Astrocyte (in vitro differentiated cells and primary cell): ENCODE measurements at regions not wholly inside any gene's neighbourhood (a gene's known extent, or its start where the extent isn't known, plus 50 kb on each side); places are given as distances from the start of the nearest gene placed in this dataset.

Experiments
- DNase-seq: peaks from one replicate; pipeline ENCODE4 v3.0.0-alpha.2; 2010; ENCODE audit warnings: low read depth
- FAIRE-seq: peaks from 2 replicates; lab custom pipeline; 2011; peaks lifted over from hg19 to GRCh38; lab: Jason Lieb, UNC
- H2AFZ ChIP-seq: 2 replicates; pipeline ENCODE4 v1.6.0; 2012; ENCODE audit warnings: low read depth, low read length, inconsistent platforms
- H3K27ac ChIP-seq: 2 replicates; pipeline ENCODE4 v1.5.1; 2011; ENCODE audit warnings: low read depth, low read length, inconsistent platforms
- H3K27me3 ChIP-seq: 2 replicates; pipeline ENCODE4 v1.6.0; 2011; ENCODE audit warnings: low read length, inconsistent platforms; ENCODE audit not compliant: insufficient read depth
- H3K36me3 ChIP-seq: 2 replicates; pipeline ENCODE4 v1.5.1; 2011; ENCODE audit warnings: low read length, inconsistent platforms; ENCODE audit not compliant: insufficient read depth
- H3K4me1 ChIP-seq: 2 replicates; pipeline ENCODE4 v1.5.1; 2011; ENCODE audit warnings: low read length, inconsistent platforms; ENCODE audit not compliant: insufficient read depth
- H3K4me2 ChIP-seq: 2 replicates; pipeline ENCODE4 v1.6.0; 2012; ENCODE audit warnings: low read length, inconsistent platforms
- H3K4me3 ChIP-seq: 2 replicates; pipeline ENCODE4 v1.5.1; 2011; ENCODE audit warnings: low read depth, mild to moderate bottlenecking, low read length, inconsistent platforms; ENCODE audit not compliant: insufficient read depth
- H3K79me2 ChIP-seq: 2 replicates; pipeline ENCODE4 v1.6.0; 2012; ENCODE audit warnings: mild to moderate bottlenecking, low read length, inconsistent platforms; ENCODE audit not compliant: insufficient read depth
- H3K9ac ChIP-seq: 2 replicates; pipeline ENCODE4 v1.6.0; 2012; ENCODE audit warnings: mild to moderate bottlenecking, low read length, inconsistent platforms
- H3K9me3 ChIP-seq: 2 replicates; pipeline ENCODE4 v1.5.1; 2012; ENCODE audit warnings: low read depth, mild to moderate bottlenecking, low read length, inconsistent platforms; ENCODE audit not compliant: insufficient read depth
- H4K20me1 ChIP-seq: 2 replicates; pipeline ENCODE4 v1.6.0; 2012; ENCODE audit warnings: low read length, inconsistent platforms; ENCODE audit not compliant: insufficient read depth
- H3K27ac Mint-ChIP-seq: one replicate; pipeline ENCODE4 v1.8.0; 2021; ENCODE audit warnings: mild to moderate bottlenecking, mixed read lengths; ENCODE audit not compliant: unreplicated experiment
- H3K27me3 Mint-ChIP-seq: one replicate; pipeline ENCODE4 v1.8.0; 2021; ENCODE audit warnings: low read depth, mixed read lengths; ENCODE audit not compliant: unreplicated experiment
- H3K36me3 Mint-ChIP-seq: one replicate; pipeline ENCODE4 v1.8.0; 2021; ENCODE audit warnings: low read depth, mixed read lengths; ENCODE audit not compliant: unreplicated experiment
- H3K4me1 Mint-ChIP-seq: one replicate; pipeline ENCODE4 v1.8.0; 2021; ENCODE audit warnings: low read depth, mixed read lengths; ENCODE audit not compliant: unreplicated experiment
- H3K4me3 Mint-ChIP-seq: one replicate; pipeline ENCODE4 v1.8.0; 2021; ENCODE audit warnings: mild to moderate bottlenecking, moderate library complexity, mixed read lengths; ENCODE audit not compliant: unreplicated experiment
- H3K9me3 Mint-ChIP-seq: one replicate; pipeline ENCODE4 v1.8.0; 2021; ENCODE audit warnings: mild to moderate bottlenecking, mixed read lengths; ENCODE audit not compliant: unreplicated experiment
- EZH2 ChIP-seq: IDR thresholded peaks from 2 replicates; pipeline ENCODE4 v1.6.1; 2012; ENCODE audit warnings: mild to moderate bottlenecking, low read length, inconsistent platforms; ENCODE audit not compliant: insufficient read depth
- TF ChIP-seq, protein P1 (sequence below): IDR thresholded peaks from 2 replicates; pipeline ENCODE4 v1.5.1; 2011; ENCODE audit warnings: low read depth, mild to moderate bottlenecking, inconsistent platforms, low read length, moderate library complexity; ENCODE audit not compliant: insufficient read depth

DNA sequence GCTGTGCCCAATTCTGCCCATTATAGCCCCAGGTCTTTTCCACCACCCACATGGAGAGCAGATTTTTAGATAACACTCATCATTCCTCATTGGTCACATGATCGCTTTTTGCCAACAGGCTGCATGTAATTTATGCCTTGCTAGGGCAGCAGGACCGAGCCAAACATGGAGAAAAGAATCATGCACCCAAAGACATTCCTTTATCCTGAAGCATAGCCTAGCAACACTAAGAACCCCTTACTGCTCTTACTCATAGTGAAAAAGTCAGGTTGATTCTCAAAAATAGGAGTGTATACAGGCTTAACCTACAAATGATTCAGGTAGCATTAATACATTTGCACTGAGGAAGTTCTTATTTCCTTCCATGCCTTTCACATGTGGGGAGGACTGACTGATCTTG is 765.5 kb downstream of the NLGN4Y start:
- Histone ChIP-seq H3K79me2 (no peaks in the 10 kb centered on the region), H3K36me3 (no peaks in the 10 kb centered on the region), H2AFZ (no peak overlapping the region), H3K27me3 (no peaks in the 10 kb centered on the region), H3K27ac (no peak overlapping the region), H3K4me3 (no peak overlapping the region), H3K4me1 (no peaks in the 10 kb centered on the region), H4K20me1 (no peaks in the 10 kb centered on the region), H3K4me2 (no peak overlapping the region), H3K9me3 (no peaks in the 10 kb centered on the region), H3K9ac (no peak overlapping the region)
- TF ChIP-seq, protein P1, sequence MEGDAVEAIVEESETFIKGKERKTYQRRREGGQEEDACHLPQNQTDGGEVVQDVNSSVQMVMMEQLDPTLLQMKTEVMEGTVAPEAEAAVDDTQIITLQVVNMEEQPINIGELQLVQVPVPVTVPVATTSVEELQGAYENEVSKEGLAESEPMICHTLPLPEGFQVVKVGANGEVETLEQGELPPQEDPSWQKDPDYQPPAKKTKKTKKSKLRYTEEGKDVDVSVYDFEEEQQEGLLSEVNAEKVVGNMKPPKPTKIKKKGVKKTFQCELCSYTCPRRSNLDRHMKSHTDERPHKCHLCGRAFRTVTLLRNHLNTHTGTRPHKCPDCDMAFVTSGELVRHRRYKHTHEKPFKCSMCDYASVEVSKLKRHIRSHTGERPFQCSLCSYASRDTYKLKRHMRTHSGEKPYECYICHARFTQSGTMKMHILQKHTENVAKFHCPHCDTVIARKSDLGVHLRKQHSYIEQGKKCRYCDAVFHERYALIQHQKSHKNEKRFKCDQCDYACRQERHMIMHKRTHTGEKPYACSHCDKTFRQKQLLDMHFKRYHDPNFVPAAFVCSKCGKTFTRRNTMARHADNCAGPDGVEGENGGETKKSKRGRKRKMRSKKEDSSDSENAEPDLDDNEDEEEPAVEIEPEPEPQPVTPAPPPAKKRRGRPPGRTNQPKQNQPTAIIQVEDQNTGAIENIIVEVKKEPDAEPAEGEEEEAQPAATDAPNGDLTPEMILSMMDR: no peak
- no peak for TF ChIP-seq EZH2
- FAIRE-seq (no peak), DNase-seq (no peak)
- H3K27me3 Mint-ChIP-seq: no peaks in the 10 kb centered on the region
- no peak overlapping the region for H3K4me3 Mint-ChIP-seq
- no peaks in the 10 kb centered on the region for H3K4me1 Mint-ChIP-seq
- H3K9me3 Mint-ChIP-seq: peaks cover 2% of the 10 kb centered on the region
- H3K27ac Mint-ChIP-seq: no peak overlapping the region
- no peaks in the 10 kb centered on the region for H3K36me3 Mint-ChIP-seq

DNA sequence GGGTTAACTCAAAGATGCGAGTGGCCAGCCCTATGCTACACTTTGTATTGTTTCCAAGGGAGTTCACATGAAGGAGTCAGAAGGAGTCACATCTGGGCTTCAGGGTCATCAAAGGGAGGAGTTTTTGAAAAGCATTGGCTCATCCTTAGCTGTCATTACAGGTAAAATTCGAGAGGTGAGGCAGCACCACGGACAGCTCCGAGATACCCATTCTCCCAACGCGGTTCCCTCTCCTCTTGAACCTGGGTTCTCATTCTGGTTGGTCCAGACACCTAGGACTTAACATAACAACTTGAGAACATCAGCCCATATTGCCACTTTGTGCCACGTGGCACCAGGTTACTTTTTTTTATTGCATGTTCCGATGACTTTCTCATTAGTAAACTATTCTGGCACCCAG is 768.6 kb downstream of the NLGN4Y start:
- Mint-ChIP-seq H3K27ac (no peak overlapping the region), H3K36me3 (no peaks in the 10 kb centered on the region), H3K4me1 (no peaks in the 10 kb centered on the region), H3K4me3 (no peak overlapping the region), H3K9me3 (peaks cover 2% of the 10 kb centered on the region), H3K27me3 (no peaks in the 10 kb centered on the region)
- Histone ChIP-seq H4K20me1 (no peaks in the 10 kb centered on the region), H3K4me1 (no peaks in the 10 kb centered on the region), H3K27ac (no peak overlapping the region), H3K36me3 (no peaks in the 10 kb centered on the region), H3K27me3 (no peaks in the 10 kb centered on the region), H3K4me3 (no peak overlapping the region), H3K79me2 (no peaks in the 10 kb centered on the region), H3K9ac (no peak overlapping the region), H3K9me3 (no peaks in the 10 kb centered on the region), H2AFZ (no peak overlapping the region), H3K4me2 (no peak overlapping the region)
- TF ChIP-seq, protein P1: no peak
- FAIRE-seq: no peak
- no peak for DNase-seq

GRCh38 chrY:15301879-15302278 is 777.5 kb downstream of the NLGN4Y start:
- H3K27ac Mint-ChIP-seq: no peak overlapping the region
- FAIRE-seq: no peak

More at GRCh38 chrY:15301879-15302278, 777.5 kb downstream of the NLGN4Y start:
- H3K36me3 ChIP-seq: no peaks in the 10 kb centered on the region
- Mint-ChIP-seq H3K9me3 (peaks cover 3% of the 10 kb centered on the region), H3K4me1 (no peaks in the 10 kb centered on the region), H3K36me3 (no peaks in the 10 kb centered on the region), H3K27me3 (no peaks in the 10 kb centered on the region), H3K4me3 (no peak overlapping the region)
- H3K4me2 ChIP-seq: no peak overlapping the region
- no peak for DNase-seq
- H3K9me3 ChIP-seq: no peaks in the 10 kb centered on the region
- no peaks in the 10 kb centered on the region for H3K27me3 ChIP-seq
- TF ChIP-seq EZH2: no peak
- TF ChIP-seq, protein P1: no peak
- H3K4me3 ChIP-seq: no peak overlapping the region
- H3K27ac ChIP-seq: no peak overlapping the region
- no peaks in the 10 kb centered on the region for H4K20me1 ChIP-seq
- no peak overlapping the region for H2AFZ ChIP-seq
- no peaks in the 10 kb centered on the region for H3K4me1 ChIP-seq
- H3K79me2 ChIP-seq: no peaks in the 10 kb centered on the region
- H3K9ac ChIP-seq: no peak overlapping the region
